A549 (cell line): ENCODE measurements at regions not wholly inside any gene's neighbourhood (a gene's known extent, or its start where the extent isn't known, plus 50 kb on each side); places are given as distances from the start of the nearest gene placed in this dataset.

ENCODE experiments used
- CEBPB ChIP-seq, 2 experiments: fragments of >200 bp in 1 of 2; sonication (Bioruptor Twin) in 1 of 2; formaldehyde crosslinking in 1 of 2; IDR thresholded peaks; 2 replicates each; pipeline ENCODE4 v1.6.1; 2012 to 2016
- CTCF ChIP-seq: fragments of >200 bp; sonication (Bioruptor Twin); formaldehyde crosslinking; IDR thresholded peaks from 3 replicates; pipeline ENCODE4 v1.5.1; 2016
- EP300 ChIP-seq, 2 experiments: fragments of >200 bp; sonication (Bioruptor Twin); formaldehyde crosslinking; IDR thresholded peaks; 2 replicates in 1 of 2; 3 replicates in 1 of 2; pipeline ENCODE4 v1.6.1; 2016 to 2017
- HOXB13 ChIP-seq: fragments of 250-450 bp; sonication (Bioruptor Pico); IDR thresholded peaks from 2 replicates; pipeline ENCODE4 v1.5.0; 2020; ENCODE audit warnings: low read depth, mild to moderate bottlenecking, moderate library complexity
- MYC ChIP-seq: IDR thresholded peaks from 2 replicates; pipeline ENCODE4 v1.6.1; 2012; ENCODE audit warnings: mild to moderate bottlenecking, inconsistent platforms, low read length, improper control_type of control experiment, borderline replicate concordance
- RNF2 ChIP-seq: fragments of 200-600 bp; sonication (generic); IDR thresholded peaks from 2 replicates; pipeline ENCODE4 v1.6.1; 2016; ENCODE audit warnings: low read depth, mild to moderate bottlenecking, antibody characterized with exemption, moderate library complexity, borderline replicate concordance

DNA sequence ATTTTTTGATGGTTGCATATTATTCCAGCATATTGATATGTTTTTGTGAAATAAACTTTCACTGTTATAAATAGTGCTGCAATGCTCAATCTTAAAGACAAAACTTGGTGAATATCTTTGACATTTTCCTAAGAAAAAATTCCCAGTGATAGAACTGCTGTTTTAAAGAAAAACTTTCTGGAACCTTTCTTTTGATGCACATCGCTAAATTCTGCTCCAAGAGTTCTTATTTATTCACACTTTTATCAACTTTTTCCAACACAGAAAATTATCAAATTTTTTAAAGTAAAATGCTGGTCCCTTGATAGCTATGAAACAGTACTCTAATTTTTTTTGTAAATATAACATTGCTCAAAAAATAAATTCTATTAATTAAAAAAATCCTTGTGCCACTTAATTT lies 196.6 kb downstream of the HS3ST3A1 start:
- TF ChIP-seq RNF2 (no peak), EP300 (IDR thresholded peaks at IDR 0.05) (no peak), CEBPB (IDR thresholded peaks at IDR 0.05) (no peak), CTCF (no peak), MYC (no peak), HOXB13 (CRISPR knock-in tag) (no peak)
